WTC11 (cell line): ENCODE measurements at regions not wholly inside any gene's neighbourhood (a gene's known extent, or its start where the extent isn't known, plus 50 kb on each side); places are given as distances from the start of the nearest gene placed in this dataset.

Experiments
- ATAC-seq: fragments of 200-7000 bp; cut with Tn5 transposase; 2 replicates; pipeline ENCODE4 v1.10.0; 2021; ENCODE audit warnings: mild to moderate bottlenecking, moderate library complexity
- CTCF ChIA-PET: fragments of 300-600 bp; sonication (Branson Sonifier 250); formaldehyde crosslinking; loops from one replicate; lab custom pipeline; 2021; ENCODE audit warnings: antibody characterized with exemption; lab: Charles Lee
- POLR2A ChIA-PET: fragments of 350-600 bp; sonication (Branson Sonifier 250); formaldehyde crosslinking; loops from one replicate; lab custom pipeline; 2021; ENCODE audit warnings: antibody characterized with exemption; lab: Charles Lee
- DNase-seq: peaks from one replicate; pipeline ENCODE4 v3.0.0; 2021; ENCODE audit warnings: low spot score
- H3K27ac Mint-ChIP-seq: 2 replicates; pipeline ENCODE4 v1.8.0; 2021; ENCODE audit warnings: mixed read lengths
- H3K27me3 Mint-ChIP-seq: 2 replicates; pipeline ENCODE4 v1.8.0; 2021; ENCODE audit warnings: low read depth, mild to moderate bottlenecking, moderate library complexity, mixed read lengths
- H3K36me3 Mint-ChIP-seq: 2 replicates; pipeline ENCODE4 v1.8.0; 2021; ENCODE audit warnings: mixed read lengths
- H3K4me1 Mint-ChIP-seq: 2 replicates; pipeline ENCODE4 v1.8.0; 2022; ENCODE audit warnings: mixed read lengths
- H3K4me3 Mint-ChIP-seq: 2 replicates; pipeline ENCODE4 v1.8.0; 2021; ENCODE audit warnings: mild to moderate bottlenecking, moderate library complexity, mixed read lengths
- H3K9me3 Mint-ChIP-seq: 2 replicates; pipeline ENCODE4 v1.8.0; 2021; ENCODE audit warnings: mixed read lengths
- ATF3 ChIP-seq: sonication (generic); formaldehyde crosslinking; conservative IDR thresholded peaks from 2 replicates; pipeline ENCODE4 v1.8.1; 2022; ENCODE audit warnings: mild to moderate bottlenecking, missing genetic modification reagents
- CREB1 ChIP-seq: sonication (generic); formaldehyde crosslinking; IDR thresholded peaks from 2 replicates; pipeline ENCODE4 v1.8.0; 2023; ENCODE audit warnings: mild to moderate bottlenecking, missing genetic modification reagents
- ETV6 ChIP-seq: sonication (generic); formaldehyde crosslinking; IDR thresholded peaks from 2 replicates; pipeline ENCODE4 v1.8.1; 2022; ENCODE audit warnings: mild to moderate bottlenecking, missing genetic modification reagents
- FOXP1 ChIP-seq: sonication (generic); formaldehyde crosslinking; IDR thresholded peaks from 2 replicates; pipeline ENCODE4 v1.8.0; 2022; ENCODE audit warnings: missing genetic modification reagents, mild to moderate bottlenecking, moderate library complexity, borderline replicate concordance
- GABPB1 ChIP-seq: sonication (generic); formaldehyde crosslinking; IDR thresholded peaks from 2 replicates; pipeline ENCODE4 v1.8.1; 2023; ENCODE audit warnings: mild to moderate bottlenecking, missing genetic modification reagents
- GTF2I ChIP-seq: fragments of 250-450 bp; sonication (Bioruptor Pico); conservative IDR thresholded peaks from 2 replicates; pipeline ENCODE4 v1.4.0; 2021; ENCODE audit warnings: mild to moderate bottlenecking
- IRF1 ChIP-seq: sonication (generic); formaldehyde crosslinking; IDR thresholded peaks from 2 replicates; pipeline ENCODE4 v1.8.0; 2023; ENCODE audit warnings: missing genetic modification reagents
- NFE2L1 ChIP-seq: sonication (generic); formaldehyde crosslinking; IDR thresholded peaks from 2 replicates; pipeline ENCODE4 v1.8.1; 2023; ENCODE audit warnings: missing genetic modification reagents
- NR1H2 ChIP-seq: sonication (generic); formaldehyde crosslinking; IDR thresholded peaks from 2 replicates; pipeline ENCODE4 v1.9.0; 2021; ENCODE audit warnings: mild to moderate bottlenecking, moderate library complexity, missing genetic modification reagents
- NR2C2 ChIP-seq: sonication (generic); formaldehyde crosslinking; IDR thresholded peaks from 2 replicates; pipeline ENCODE4 v1.8.0; 2022; ENCODE audit warnings: mild to moderate bottlenecking, missing genetic modification reagents
- NR3C1 ChIP-seq: sonication (generic); formaldehyde crosslinking; conservative IDR thresholded peaks from 2 replicates; pipeline ENCODE4 v1.8.1; 2023; ENCODE audit warnings: low read depth, mild to moderate bottlenecking, missing genetic modification reagents
- RELA ChIP-seq: sonication (generic); formaldehyde crosslinking; IDR thresholded peaks from 2 replicates; pipeline ENCODE4 v1.8.1; 2022; ENCODE audit warnings: missing genetic modification reagents, mild to moderate bottlenecking, borderline replicate concordance
- SMAD4 ChIP-seq: sonication (generic); formaldehyde crosslinking; IDR thresholded peaks from 2 replicates; pipeline ENCODE4 v1.8.0; 2022; ENCODE audit warnings: mild to moderate bottlenecking, missing genetic modification reagents
- ZNF425 ChIP-seq: fragments of 250-450 bp; sonication (Bioruptor Pico); conservative IDR thresholded peaks from 2 replicates; pipeline ENCODE4 v1.9.0; 2021; ENCODE audit warnings: mild to moderate bottlenecking
- ZNF671 ChIP-seq: fragments of 250-450 bp; sonication (Bioruptor Pico); IDR thresholded peaks from 2 replicates; pipeline ENCODE4 v1.8.0; 2021; ENCODE audit warnings: mild to moderate bottlenecking
- TF ChIP-seq, protein P1 (sequence below): fragments of 250-450 bp; sonication (Bioruptor Pico); IDR thresholded peaks from 2 replicates; pipeline ENCODE4 v1.9.0; 2021; ENCODE audit warnings: mild to moderate bottlenecking
- TF ChIP-seq, protein P2 (sequence below): sonication (generic); formaldehyde crosslinking; IDR thresholded peaks from 2 replicates; pipeline ENCODE4 v1.8.0; 2022; ENCODE audit warnings: mild to moderate bottlenecking, missing genetic modification reagents
- TF ChIP-seq, protein P3 (sequence below): sonication (generic); formaldehyde crosslinking; conservative IDR thresholded peaks from 2 replicates; pipeline ENCODE4 v1.8.1; 2023; ENCODE audit warnings: mild to moderate bottlenecking, low read depth, missing genetic modification reagents, moderate library complexity

- H3K4me3 Mint-ChIP-seq = no peak overlapping the region
- TF ChIP-seq, protein P1, sequence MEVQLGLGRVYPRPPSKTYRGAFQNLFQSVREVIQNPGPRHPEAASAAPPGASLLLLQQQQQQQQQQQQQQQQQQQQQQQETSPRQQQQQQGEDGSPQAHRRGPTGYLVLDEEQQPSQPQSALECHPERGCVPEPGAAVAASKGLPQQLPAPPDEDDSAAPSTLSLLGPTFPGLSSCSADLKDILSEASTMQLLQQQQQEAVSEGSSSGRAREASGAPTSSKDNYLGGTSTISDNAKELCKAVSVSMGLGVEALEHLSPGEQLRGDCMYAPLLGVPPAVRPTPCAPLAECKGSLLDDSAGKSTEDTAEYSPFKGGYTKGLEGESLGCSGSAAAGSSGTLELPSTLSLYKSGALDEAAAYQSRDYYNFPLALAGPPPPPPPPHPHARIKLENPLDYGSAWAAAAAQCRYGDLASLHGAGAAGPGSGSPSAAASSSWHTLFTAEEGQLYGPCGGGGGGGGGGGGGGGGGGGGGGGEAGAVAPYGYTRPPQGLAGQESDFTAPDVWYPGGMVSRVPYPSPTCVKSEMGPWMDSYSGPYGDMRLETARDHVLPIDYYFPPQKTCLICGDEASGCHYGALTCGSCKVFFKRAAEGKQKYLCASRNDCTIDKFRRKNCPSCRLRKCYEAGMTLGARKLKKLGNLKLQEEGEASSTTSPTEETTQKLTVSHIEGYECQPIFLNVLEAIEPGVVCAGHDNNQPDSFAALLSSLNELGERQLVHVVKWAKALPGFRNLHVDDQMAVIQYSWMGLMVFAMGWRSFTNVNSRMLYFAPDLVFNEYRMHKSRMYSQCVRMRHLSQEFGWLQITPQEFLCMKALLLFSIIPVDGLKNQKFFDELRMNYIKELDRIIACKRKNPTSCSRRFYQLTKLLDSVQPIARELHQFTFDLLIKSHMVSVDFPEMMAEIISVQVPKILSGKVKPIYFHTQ (CRISPR knock-in tag) = no peak
- no peak for TF ChIP-seq ZNF671 (CRISPR knock-in tag)
- TF ChIP-seq NFE2L1 = no peak
- TF ChIP-seq GTF2I = no peak
- no peak for TF ChIP-seq ZNF425
- TF ChIP-seq, protein P2, sequence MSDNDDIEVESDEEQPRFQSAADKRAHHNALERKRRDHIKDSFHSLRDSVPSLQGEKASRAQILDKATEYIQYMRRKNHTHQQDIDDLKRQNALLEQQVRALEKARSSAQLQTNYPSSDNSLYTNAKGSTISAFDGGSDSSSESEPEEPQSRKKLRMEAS = no peak
- TF ChIP-seq RELA (CRISPR knock-in tag) = no peak
- TF ChIP-seq GABPB1 (CRISPR knock-in tag) = no peak
- no peak for TF ChIP-seq CREB1 (CRISPR knock-in tag)
- TF ChIP-seq SMAD4 = no peak
- POLR2A ChIA-PET = no interaction called here
These were observed 84.5 kb downstream of the PSMG1 start for GRCh38 chr21:39098696-39099200.

GRCh38 chr21:39097981-39098380 lies 85.3 kb downstream of the PSMG1 start:
- H3K9me3 Mint-ChIP-seq = peaks cover 11% of the 10 kb centered on the region
- CTCF ChIA-PET = interaction anchor here (1.3 to 3.5 kb wide), 2 partner anchors 11 to 36 kb away, joined by 3 to 17 read pairs; no protein-coding TSS in a partner anchor
- no peak overlapping the region for H3K4me3 Mint-ChIP-seq
- no peak for DNase-seq
- no peak overlapping the region for H3K27ac Mint-ChIP-seq
- TF ChIP-seq ATF3 (no peak), NR1H2 (CRISPR knock-in tag) (no peak), NR3C1 (CRISPR knock-in tag) (no peak), IRF1 (no peak), FOXP1 (no peak), ETV6 (CRISPR knock-in tag) (no peak), NR2C2 (CRISPR knock-in tag) (no peak)
- TF ChIP-seq, protein P3, sequence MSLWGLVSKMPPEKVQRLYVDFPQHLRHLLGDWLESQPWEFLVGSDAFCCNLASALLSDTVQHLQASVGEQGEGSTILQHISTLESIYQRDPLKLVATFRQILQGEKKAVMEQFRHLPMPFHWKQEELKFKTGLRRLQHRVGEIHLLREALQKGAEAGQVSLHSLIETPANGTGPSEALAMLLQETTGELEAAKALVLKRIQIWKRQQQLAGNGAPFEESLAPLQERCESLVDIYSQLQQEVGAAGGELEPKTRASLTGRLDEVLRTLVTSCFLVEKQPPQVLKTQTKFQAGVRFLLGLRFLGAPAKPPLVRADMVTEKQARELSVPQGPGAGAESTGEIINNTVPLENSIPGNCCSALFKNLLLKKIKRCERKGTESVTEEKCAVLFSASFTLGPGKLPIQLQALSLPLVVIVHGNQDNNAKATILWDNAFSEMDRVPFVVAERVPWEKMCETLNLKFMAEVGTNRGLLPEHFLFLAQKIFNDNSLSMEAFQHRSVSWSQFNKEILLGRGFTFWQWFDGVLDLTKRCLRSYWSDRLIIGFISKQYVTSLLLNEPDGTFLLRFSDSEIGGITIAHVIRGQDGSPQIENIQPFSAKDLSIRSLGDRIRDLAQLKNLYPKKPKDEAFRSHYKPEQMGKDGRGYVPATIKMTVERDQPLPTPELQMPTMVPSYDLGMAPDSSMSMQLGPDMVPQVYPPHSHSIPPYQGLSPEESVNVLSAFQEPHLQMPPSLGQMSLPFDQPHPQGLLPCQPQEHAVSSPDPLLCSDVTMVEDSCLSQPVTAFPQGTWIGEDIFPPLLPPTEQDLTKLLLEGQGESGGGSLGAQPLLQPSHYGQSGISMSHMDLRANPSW (CRISPR knock-in tag) = no peak
- ATAC-seq = no peak
- H3K36me3 Mint-ChIP-seq = peaks cover 7% of the 10 kb centered on the region
- H3K4me1 Mint-ChIP-seq = peaks cover 23% of the 10 kb centered on the region
- no peaks in the 10 kb centered on the region for H3K27me3 Mint-ChIP-seq
- POLR2A ChIA-PET = no interaction called here

More at GRCh38 chr21:39098696-39099200, 84.5 kb downstream of the PSMG1 start:
- peaks cover 7% of the 10 kb centered on the region for H3K36me3 Mint-ChIP-seq
- no peak overlapping the region for H3K27ac Mint-ChIP-seq
- no peak for DNase-seq
- CTCF ChIA-PET = no interaction called here
- no peak for ATAC-seq
- H3K9me3 Mint-ChIP-seq = peaks cover 11% of the 10 kb centered on the region
- peaks cover 23% of the 10 kb centered on the region for H3K4me1 Mint-ChIP-seq
- H3K27me3 Mint-ChIP-seq = no peaks in the 10 kb centered on the region; the same call in 1 of the 2 replicates
